Skeletal muscle tissue (tissue), 3 donors: ENCODE measurements at regions not wholly inside any gene's neighbourhood (a gene's known extent, or its start where the extent isn't known, plus 50 kb on each side); places are given as distances from the start of the nearest gene placed in this dataset.

Source experiments
- H3K27ac ChIP-seq: one replicate; pipeline ENCODE4 v1.7.0; 2013; ENCODE audit warnings: mild to moderate bottlenecking, low read depth, low read length, inconsistent platforms
- H3K27me3 ChIP-seq, 3 donors: one replicate each; pipeline ENCODE4 v1.7.0; 2013; ENCODE audit warnings: low read length in 3 of 3; ENCODE audit not compliant: control insufficient read depth in 3 of 3, insufficient read depth in 3 of 3
- H3K36me3 ChIP-seq, 3 donors: one replicate each; pipeline ENCODE4 v1.7.0; 2013; ENCODE audit warnings: low read length in 3 of 3; ENCODE audit not compliant: control insufficient read depth in 3 of 3, insufficient read depth in 3 of 3
- H3K4me1 ChIP-seq, 3 donors: one replicate each; pipeline ENCODE4 v1.7.0; 2013; ENCODE audit warnings: low read length in 3 of 3, mild to moderate bottlenecking in 3 of 3; ENCODE audit not compliant: control insufficient read depth in 3 of 3, insufficient read depth in 3 of 3
- H3K4me3 ChIP-seq, 3 donors: one replicate each; pipeline ENCODE4 v1.7.0; 2013; ENCODE audit warnings: low read length in 3 of 3
- H3K9ac ChIP-seq, 3 donors: one replicate each; pipeline ENCODE4 v1.7.0; 2013; ENCODE audit warnings: low read length in 3 of 3, mild to moderate bottlenecking in 3 of 3, moderate library complexity in 2 of 3, low read depth in 1 of 3
- H3K9me3 ChIP-seq, 3 donors: one replicate each; pipeline ENCODE4 v1.7.0; 2013; ENCODE audit warnings: low read length in 3 of 3; ENCODE audit not compliant: control insufficient read depth in 3 of 3
- donor health status: Osteomylitis.

- no peak overlapping the region for H3K4me3 ChIP-seq
- no peaks in the 10 kb centered on the region for H3K36me3 ChIP-seq
- no peaks in the 10 kb centered on the region for H3K9me3 ChIP-seq
- no peaks in the 10 kb centered on the region for H3K27me3 ChIP-seq
- H3K4me1 ChIP-seq: no peaks in the 10 kb centered on the region
- H3K27ac ChIP-seq: no peak overlapping the region
- H3K9ac ChIP-seq: no peak overlapping the region
These were observed 86.6 kb upstream of the BDNF start for GRCh38 chr11:27786864-27787263.

DNA sequence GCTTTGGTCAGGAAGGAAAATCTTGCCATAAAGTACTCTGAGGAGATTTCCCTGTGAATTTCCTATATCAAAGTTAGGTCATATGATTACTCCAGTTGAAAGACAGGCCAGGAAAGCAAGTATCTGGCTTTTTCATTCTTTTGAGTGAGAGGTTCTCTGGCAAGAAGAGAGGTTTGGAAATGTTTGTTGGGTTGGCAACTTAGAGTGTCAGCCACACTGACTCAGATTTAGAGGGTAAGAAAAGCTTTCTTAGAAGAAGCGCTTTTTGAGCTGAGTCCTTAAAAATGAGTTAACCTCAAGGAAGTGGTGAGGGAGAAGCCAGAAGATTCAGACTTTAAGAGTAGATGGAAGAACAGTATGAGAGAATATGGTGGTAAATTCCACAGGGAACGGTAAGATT lies 86.1 kb upstream of the BDNF start:
- Histone ChIP-seq H3K36me3 (no peaks in the 10 kb centered on the region), H3K4me3 (no peak overlapping the region), H3K4me1 (no peaks in the 10 kb centered on the region), H3K27ac (no peak overlapping the region), H3K9ac (no peak overlapping the region), H3K27me3 (no peaks in the 10 kb centered on the region), H3K9me3 (no peaks in the 10 kb centered on the region)

- Histone ChIP-seq H3K4me3 (no peak overlapping the region), H3K36me3 (no peaks in the 10 kb centered on the region), H3K27ac (no peak overlapping the region), H3K27me3 (no peaks in the 10 kb centered on the region), H3K4me1 (no peaks in the 10 kb centered on the region), H3K9me3 (no peaks in the 10 kb centered on the region), H3K9ac (no peak overlapping the region)
These were observed 83.6 kb upstream of the BDNF start for GRCh38 chr11:27783701-27784355.

DNA sequence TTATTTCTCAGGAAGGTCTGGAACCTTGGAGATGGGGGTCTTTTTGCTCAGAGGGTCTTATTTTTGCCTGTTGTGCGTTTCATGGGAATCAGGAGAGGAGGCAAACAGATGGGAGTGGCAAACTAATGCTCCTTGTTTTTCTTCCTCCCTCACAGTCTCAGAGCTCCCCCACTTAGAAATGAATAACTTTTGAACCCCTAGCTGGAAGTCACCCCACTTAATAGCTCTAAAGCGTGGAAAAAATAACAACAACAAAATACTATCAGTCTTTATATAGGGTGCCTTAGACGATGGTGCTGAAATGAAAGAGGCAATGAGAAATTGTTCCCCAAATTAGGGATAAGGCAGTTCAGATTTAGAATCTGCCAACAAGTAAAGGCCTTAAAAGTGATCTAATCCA lies 76.8 kb upstream of the BDNF start:
- no peaks in the 10 kb centered on the region for H3K9me3 ChIP-seq
- no peak overlapping the region for H3K9ac ChIP-seq
- H3K4me3 ChIP-seq: no peak overlapping the region
- no peaks in the 10 kb centered on the region for H3K36me3 ChIP-seq
- H3K27me3 ChIP-seq: no peaks in the 10 kb centered on the region
- H3K4me1 ChIP-seq: no peaks in the 10 kb centered on the region
- H3K27ac ChIP-seq: no peak overlapping the region

- no peak overlapping the region for H3K9ac ChIP-seq
- H3K27ac ChIP-seq: no peak overlapping the region
- H3K9me3 ChIP-seq: no peaks in the 10 kb centered on the region
- H3K27me3 ChIP-seq: no peaks in the 10 kb centered on the region
- H3K36me3 ChIP-seq: no peaks in the 10 kb centered on the region
- no peaks in the 10 kb centered on the region for H3K4me1 ChIP-seq
- no peak overlapping the region for H3K4me3 ChIP-seq
These were observed 73.6 kb upstream of the BDNF start for GRCh38 chr11:27773884-27774283.

DNA sequence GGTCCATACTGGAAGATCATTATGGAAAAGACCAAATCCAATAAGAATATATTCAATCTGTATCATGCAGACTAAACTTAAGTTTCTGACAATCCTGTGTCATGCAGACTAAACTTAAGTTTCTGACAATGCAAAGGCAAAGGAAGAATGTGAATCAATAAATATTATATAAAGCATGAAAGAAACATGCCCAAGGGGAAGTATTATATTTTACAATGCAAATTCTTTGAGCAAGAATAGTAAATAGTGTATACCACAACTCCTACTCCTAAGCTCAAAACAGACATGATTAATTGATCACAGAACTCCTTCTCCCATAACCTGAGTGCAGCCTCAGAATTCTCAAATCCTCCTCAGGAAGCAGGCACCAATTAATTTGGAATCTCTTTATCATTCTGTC lies 71.3 kb upstream of the BDNF start:
- Histone ChIP-seq H3K4me3 (no peak overlapping the region), H3K36me3 (no peaks in the 10 kb centered on the region), H3K4me1 (no peaks in the 10 kb centered on the region), H3K9ac (no peak overlapping the region), H3K27me3 (no peaks in the 10 kb centered on the region), H3K27ac (no peak overlapping the region), H3K9me3 (no peaks in the 10 kb centered on the region)

DNA sequence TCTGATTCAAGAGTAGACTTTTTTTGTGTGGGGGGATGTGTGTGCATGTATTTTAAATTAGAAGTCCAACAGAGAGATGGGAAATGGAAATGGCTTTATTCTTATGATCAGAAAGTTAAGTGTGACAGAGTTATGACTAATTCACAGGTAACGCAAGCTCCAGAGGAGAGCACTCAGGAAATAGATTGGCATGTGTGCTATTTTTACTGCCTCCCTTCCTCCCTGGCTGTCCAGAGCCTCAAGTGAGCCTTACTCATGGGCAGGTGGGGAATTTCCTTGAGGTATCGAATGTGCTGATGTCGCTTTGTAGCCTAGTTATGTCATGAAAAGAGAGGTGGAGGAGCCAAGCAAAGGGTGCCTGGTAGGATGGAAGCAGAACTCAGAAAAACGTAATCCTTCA lies 70.3 kb upstream of the BDNF start:
- no peaks in the 10 kb centered on the region for H3K9me3 ChIP-seq
- no peaks in the 10 kb centered on the region for H3K4me1 ChIP-seq
- no peaks in the 10 kb centered on the region for H3K36me3 ChIP-seq
- no peaks in the 10 kb centered on the region for H3K27me3 ChIP-seq
- H3K27ac ChIP-seq: no peak overlapping the region
- H3K9ac ChIP-seq: no peak overlapping the region
- no peak overlapping the region for H3K4me3 ChIP-seq

DNA sequence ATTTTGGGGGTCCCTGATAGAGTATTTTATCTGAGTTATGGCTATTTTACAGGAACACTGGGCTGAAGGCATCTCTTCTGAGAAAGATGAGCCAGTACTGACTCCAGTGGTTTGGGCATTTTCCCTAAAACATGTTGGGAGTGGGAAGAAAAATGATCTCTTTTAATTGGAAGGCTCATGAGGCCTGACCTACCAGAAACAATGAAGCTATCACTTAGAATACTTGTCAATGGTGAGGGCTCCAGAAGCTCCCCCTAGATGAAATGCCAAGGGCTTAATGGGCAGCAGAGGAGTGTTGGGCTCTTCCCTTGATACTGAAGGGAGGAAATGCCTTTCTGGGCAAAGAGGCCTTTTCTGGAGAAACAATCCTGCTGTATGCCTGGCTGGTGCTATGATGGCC lies 63.5 kb upstream of the BDNF start:
- H3K27me3 ChIP-seq: no peaks in the 10 kb centered on the region
- no peaks in the 10 kb centered on the region for H3K9me3 ChIP-seq

GRCh38 chr11:27761356-27761755 lies 61.1 kb upstream of the BDNF start:
- Histone ChIP-seq H3K36me3 (no peaks in the 10 kb centered on the region), H3K4me3 (no peak overlapping the region), H3K27me3 (no peaks in the 10 kb centered on the region), H3K27ac (no peak overlapping the region), H3K9ac (no peak overlapping the region), H3K4me1 (no peaks in the 10 kb centered on the region), H3K9me3 (no peaks in the 10 kb centered on the region)

More for the DNA sequence above, 63.5 kb upstream of the BDNF start:
- H3K4me3 ChIP-seq: no peak overlapping the region
- no peak overlapping the region for H3K27ac ChIP-seq
- no peaks in the 10 kb centered on the region for H3K36me3 ChIP-seq
- no peak overlapping the region for H3K9ac ChIP-seq
- H3K4me1 ChIP-seq: no peaks in the 10 kb centered on the region

DNA sequence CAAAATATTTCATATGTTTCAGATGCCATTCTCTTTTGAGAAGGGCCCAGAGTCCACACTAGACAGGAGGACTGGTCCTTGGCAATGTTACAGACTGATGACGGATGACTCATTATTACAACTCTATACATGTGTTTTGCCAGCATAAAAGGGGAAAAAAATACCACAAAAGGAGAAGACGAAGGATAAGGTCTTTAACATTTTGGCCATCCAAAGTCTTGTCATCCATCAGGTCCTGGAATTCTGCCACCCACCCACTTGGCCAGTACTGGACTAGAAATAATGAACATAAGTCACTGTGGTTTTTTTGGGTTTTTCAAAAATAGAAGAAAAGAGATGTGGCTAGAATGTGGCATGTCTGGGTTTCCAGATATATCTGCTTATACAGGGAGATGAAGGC lies 57.7 kb upstream of the BDNF start:
- Histone ChIP-seq H3K27me3 (no peaks in the 10 kb centered on the region), H3K36me3 (no peaks in the 10 kb centered on the region), H3K4me3 (no peak overlapping the region), H3K4me1 (no peaks in the 10 kb centered on the region), H3K9me3 (no peaks in the 10 kb centered on the region), H3K9ac (no peak overlapping the region), H3K27ac (no peak overlapping the region)
